IMR-90 (cell line): ENCODE measurements at regions not wholly inside any gene's neighbourhood (a gene's known extent, or its start where the extent isn't known, plus 50 kb on each side); places are given as distances from the start of the nearest gene placed in this dataset.

Source experiments
- ATAC-seq: fragments of 200-7000 bp; cut with Tn5 transposase; 2 replicates; pipeline ENCODE4 v1.9.1; 2020; ENCODE audit warnings: low read depth, mild to moderate bottlenecking, moderate library complexity
- BruUV-seq: library from RNA; stranded (reverse); fragments of 400-500 nt; replicated peaks from 2 replicates; lab custom pipeline; 2021; lab: Mats Ljungman, UMichigan
- CTCF ChIA-PET: fragments of 300-600 bp; formaldehyde crosslinking; extraction: SDS; loops from one replicate; lab custom pipeline; 2021; ENCODE audit warnings: antibody characterized with exemption; lab: Yijun Ruan, JAX
- POLR2A ChIA-PET: fragments of 300-600 bp; sonication (Branson Sonifier 250); formaldehyde crosslinking; loops from one replicate; lab custom pipeline; 2022; ENCODE audit warnings: antibody characterized with exemption; ENCODE audit not compliant: unreplicated experiment; lab: Charles Lee
- DNase-seq: peaks from one replicate; pipeline ENCODE4 v3.0.0; 2013
- H2AFZ ChIP-seq: replicated peaks from 2 replicates; pipeline ENCODE3; 2013; ENCODE audit warnings: low read length, mild to moderate bottlenecking; ENCODE audit not compliant: poor library complexity
- H2AK5ac ChIP-seq: 2 replicates; pipeline ENCODE4 v1.6.1; 2013; ENCODE audit warnings: low read depth, low read length, inconsistent platforms
- H2AK9ac ChIP-seq: replicated peaks from 2 replicates; pipeline ENCODE3; 2013; ENCODE audit warnings: mild to moderate bottlenecking, low read depth, low read length, moderate library complexity; ENCODE audit not compliant: poor library complexity
- H2BK120ac ChIP-seq: 2 replicates; pipeline ENCODE4 v1.6.1; 2013; ENCODE audit warnings: low read depth, low read length, inconsistent platforms
- H2BK15ac ChIP-seq: 3 replicates; pipeline ENCODE4 v1.6.1; 2013; ENCODE audit warnings: low read depth, low read length, inconsistent platforms
- H2BK20ac ChIP-seq: 2 replicates; pipeline ENCODE4 v1.6.1; 2013; ENCODE audit warnings: low read depth, mild to moderate bottlenecking, inconsistent platforms, low read length, moderate library complexity
- H2BK5ac ChIP-seq: 2 replicates; pipeline ENCODE4 v1.6.1; 2013; ENCODE audit warnings: mild to moderate bottlenecking, low read depth, low read length, inconsistent platforms; ENCODE audit not compliant: poor library complexity, severe bottlenecking
- H3K14ac ChIP-seq: replicated peaks from 2 replicates; pipeline ENCODE4 v1.6.1; 2013; ENCODE audit warnings: low read depth, low read length, inconsistent platforms
- H3K18ac ChIP-seq: 2 replicates; pipeline ENCODE4 v1.6.1; 2013; ENCODE audit warnings: low read depth, low read length, control low read depth
- H3K23ac ChIP-seq: 2 replicates; pipeline ENCODE4 v1.6.1; 2013; ENCODE audit warnings: low read depth, low read length, inconsistent platforms
- H3K27ac ChIP-seq: 2 replicates; pipeline ENCODE4 v1.5.1; 2013; ENCODE audit warnings: mild to moderate bottlenecking, control low read depth, low read length; ENCODE audit not compliant: insufficient read depth
- H3K27me3 ChIP-seq: 2 replicates; pipeline ENCODE4 v1.6.1; 2013; ENCODE audit warnings: low read length; ENCODE audit not compliant: control insufficient read depth, insufficient read depth
- H3K36me3 ChIP-seq: 2 replicates; pipeline ENCODE4 v1.6.1; 2013; ENCODE audit warnings: low read length, mixed read lengths; ENCODE audit not compliant: control insufficient read depth, insufficient read depth
- H3K4ac ChIP-seq: 2 replicates; pipeline ENCODE4 v1.6.1; 2013; ENCODE audit warnings: low read depth, low read length, inconsistent platforms
- H3K4me1 ChIP-seq: 2 replicates; pipeline ENCODE4 v1.6.1; 2013; ENCODE audit warnings: low read length, mixed read lengths; ENCODE audit not compliant: control insufficient read depth, insufficient read depth
- H3K4me2 ChIP-seq: 2 replicates; pipeline ENCODE4 v1.6.1; 2013; ENCODE audit warnings: low read depth, mild to moderate bottlenecking, control low read depth, low read length, moderate library complexity
- H3K4me3 ChIP-seq: 2 replicates; pipeline ENCODE4 v1.5.1; 2013; ENCODE audit warnings: low read depth, mild to moderate bottlenecking, control low read depth, low read length, moderate library complexity; ENCODE audit not compliant: insufficient read depth
- H3K56ac ChIP-seq: 2 replicates; pipeline ENCODE4 v1.6.1; 2013; ENCODE audit warnings: low read length, inconsistent platforms; ENCODE audit not compliant: insufficient read depth; ENCODE audit errors: extremely low read depth
- H3K79me1 ChIP-seq, 2 experiments: 2 replicates each; pipeline ENCODE4 v1.6.1; 2013; ENCODE audit warnings: low read length in 2 of 2, inconsistent platforms in 1 of 2, low read depth in 1 of 2
- H3K9ac ChIP-seq: 2 replicates; pipeline ENCODE4 v1.6.1; 2013; ENCODE audit warnings: low read depth, low read length, control low read depth
- H3K9me1 ChIP-seq: 2 replicates; pipeline ENCODE4 v1.6.1; 2013; ENCODE audit warnings: low read length, inconsistent platforms; ENCODE audit not compliant: insufficient read depth
- H3K9me3 ChIP-seq: 2 replicates; pipeline ENCODE4 v1.6.1; 2013; ENCODE audit warnings: low read length; ENCODE audit not compliant: control insufficient read depth, insufficient read depth
- H4K20me1 ChIP-seq: 2 replicates; pipeline ENCODE4 v1.6.1; 2013; ENCODE audit warnings: low read length, inconsistent platforms; ENCODE audit not compliant: insufficient read depth
- H4K5ac ChIP-seq: 2 replicates; pipeline ENCODE4 v1.6.1; 2013; ENCODE audit warnings: mild to moderate bottlenecking, low read depth, low read length, control low read depth
- H4K8ac ChIP-seq, 2 experiments: 2 replicates each; pipeline ENCODE4 v1.6.1; 2013; ENCODE audit warnings: low read depth in 2 of 2, low read length in 2 of 2, control low read depth in 1 of 2, inconsistent platforms in 1 of 2
- H4K91ac ChIP-seq: 2 replicates; pipeline ENCODE4 v1.6.1; 2013; ENCODE audit warnings: low read depth, low read length, inconsistent platforms; ENCODE audit not compliant: insufficient read depth
- BHLHE40 ChIP-seq: fragments of 150-350 bp; IDR thresholded peaks from 2 replicates; pipeline ENCODE4 v1.6.1; 2016; ENCODE audit warnings: mild to moderate bottlenecking, low read depth, low read length
- CEBPB ChIP-seq: IDR thresholded peaks from 2 replicates; pipeline ENCODE4 v1.6.1; 2012; ENCODE audit warnings: low read depth, low read length, improper control_type of control experiment
- CHD1 ChIP-seq: IDR thresholded peaks from 2 replicates; pipeline ENCODE4 v1.6.1; 2012; ENCODE audit warnings: low read depth, low read length, improper control_type of control experiment
- MAFK ChIP-seq: IDR thresholded peaks from 2 replicates; pipeline ENCODE4 v1.6.1; 2012; ENCODE audit warnings: low read depth, low read length, improper control_type of control experiment
- MXI1 ChIP-seq: IDR thresholded peaks from 2 replicates; pipeline ENCODE4 v1.6.1; 2012; ENCODE audit warnings: low read depth, mild to moderate bottlenecking, low read length, moderate library complexity, borderline replicate concordance
- NFE2L2 ChIP-seq: fragments of 150-350 bp; IDR thresholded peaks from 2 replicates; pipeline ENCODE4 v1.6.1; 2016; ENCODE audit warnings: low read depth, mild to moderate bottlenecking, low read length
- RAD21 ChIP-seq: IDR thresholded peaks from 2 replicates; pipeline ENCODE4 v1.6.1; 2012; ENCODE audit warnings: low read length, improper control_type of control experiment
- RCOR1 ChIP-seq: IDR thresholded peaks from 2 replicates; pipeline ENCODE4 v1.6.1; 2012; ENCODE audit warnings: mild to moderate bottlenecking, low read length, improper control_type of control experiment; ENCODE audit not compliant: insufficient replicate concordance
- RFX5 ChIP-seq: IDR thresholded peaks from 2 replicates; pipeline ENCODE4 v1.8.0; 2012; ENCODE audit warnings: low read depth, mild to moderate bottlenecking, low read length, moderate library complexity
- SMC3 ChIP-seq: fragments of 150-350 bp; IDR thresholded peaks from 2 replicates; pipeline ENCODE4 v1.6.1; 2016; ENCODE audit warnings: low read depth, mild to moderate bottlenecking, antibody characterized with exemption, low read length, moderate library complexity
- WGBS, 2 experiments: methylation state at CpG; one replicate each; pipeline versions ENCODE4 v1.1.5 to v1.1.7; 2013; ENCODE audit warnings: missing lambda C conversion rate in 2 of 2; ENCODE audit not compliant: insufficient read length in 1 of 2; ENCODE audit errors: extremely low coverage in 2 of 2; 5-methylcytosine and 5-hydroxymethylcytosine counted together
- dilution Hi-C: fragments of 300-500 bp; cut with HindIII; formaldehyde crosslinking; loops from one replicate; pipeline ENCODE4 v1.14.3; 2018; ENCODE audit warnings: low sequenced_read_pairs; ENCODE audit not compliant: unreplicated experiment
- in situ Hi-C: fragments of 300-500 bp; cut with MboI; formaldehyde crosslinking; loops from 3 replicates; pipeline ENCODE4 v1.14.3; 2019; ENCODE audit warnings: low sequenced_read_pairs, inconsistent platforms, mixed read lengths
- intact Hi-C: fragments of 100-400 bp; cut with micrococcal nuclease; formaldehyde crosslinking; loops from 2 replicates; pipeline ENCODE4 v1.10.0; 2022
- TF ChIP-seq, protein P1 (sequence below): fragments of 150-350 bp; IDR thresholded peaks from 2 replicates; pipeline ENCODE4 v1.6.1; 2016; ENCODE audit warnings: low read depth, mild to moderate bottlenecking, low read length, moderate library complexity, borderline replicate concordance
- TF ChIP-seq, protein P2 (sequence below): conservative IDR thresholded peaks from 2 replicates; pipeline ENCODE4 v1.5.1; 2012; ENCODE audit warnings: mild to moderate bottlenecking, low read depth, low read length, improper control_type of control experiment

DNA sequence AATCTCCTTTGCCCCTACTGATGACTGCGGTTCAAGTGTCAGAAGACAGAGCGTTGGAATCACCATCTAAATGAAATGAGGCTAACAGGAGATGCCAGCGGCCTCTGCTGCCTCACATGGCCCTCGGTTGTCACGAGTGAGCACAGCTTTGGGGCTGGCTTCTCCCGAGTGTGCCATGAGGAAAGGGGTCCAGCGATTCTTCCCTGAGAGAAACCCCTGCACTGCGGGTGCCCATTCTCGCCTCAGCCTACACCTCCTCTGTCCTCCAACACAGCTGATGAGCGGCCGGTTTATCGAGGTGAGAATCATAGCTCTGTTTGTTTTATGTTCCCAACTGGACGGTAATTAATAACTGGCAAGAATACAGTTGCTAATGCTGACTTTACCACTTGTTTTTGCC is 144.7 kb upstream of the RPS6KA2 start:
- no peak for DNase-seq
- Histone ChIP-seq H4K91ac (no peak overlapping the region), H3K36me3 (no peaks in the 10 kb centered on the region), H3K18ac (no peak overlapping the region), H4K5ac (no peak overlapping the region), H3K4me2 (no peak overlapping the region), H3K27ac (no peak overlapping the region), H2BK5ac (no peak overlapping the region), H3K4me3 (no peak overlapping the region), H3K9me3 (no peaks in the 10 kb centered on the region), H2AK9ac (no peak overlapping the region), H3K56ac (no peak overlapping the region), H3K23ac (no peak overlapping the region), H3K14ac (no peak overlapping the region), H3K79me1 (no peaks in the 10 kb centered on the region), H2BK15ac (no peak overlapping the region), H4K20me1 (no peaks in the 10 kb centered on the region), H2BK20ac (no peak overlapping the region), H2BK120ac (no peak overlapping the region), H2AK5ac (no peak overlapping the region), H2AFZ (no peak overlapping the region), H3K9me1 (no peaks in the 10 kb centered on the region), H3K4ac (no peak overlapping the region), H3K4me1 (no peaks in the 10 kb centered on the region), H3K9ac (no peak overlapping the region), H4K8ac (no peak overlapping the region), H3K27me3 (peaks cover 12% of the 10 kb centered on the region; the same call in 1 of the 2 replicates)
- in situ Hi-C loops: no loop called here
- no TSS peak for BruUV-seq
- CTCF ChIA-PET: no interaction called here
- POLR2A ChIA-PET: no interaction called here
- TF ChIP-seq CHD1 (no peak), NFE2L2 (no peak), MAFK (no peak), RFX5 (no peak), BHLHE40 (no peak), SMC3 (no peak), RCOR1 (no peak), CEBPB (no peak), MXI1 (no peak), RAD21 (no peak)
- TF ChIP-seq, protein P1, sequence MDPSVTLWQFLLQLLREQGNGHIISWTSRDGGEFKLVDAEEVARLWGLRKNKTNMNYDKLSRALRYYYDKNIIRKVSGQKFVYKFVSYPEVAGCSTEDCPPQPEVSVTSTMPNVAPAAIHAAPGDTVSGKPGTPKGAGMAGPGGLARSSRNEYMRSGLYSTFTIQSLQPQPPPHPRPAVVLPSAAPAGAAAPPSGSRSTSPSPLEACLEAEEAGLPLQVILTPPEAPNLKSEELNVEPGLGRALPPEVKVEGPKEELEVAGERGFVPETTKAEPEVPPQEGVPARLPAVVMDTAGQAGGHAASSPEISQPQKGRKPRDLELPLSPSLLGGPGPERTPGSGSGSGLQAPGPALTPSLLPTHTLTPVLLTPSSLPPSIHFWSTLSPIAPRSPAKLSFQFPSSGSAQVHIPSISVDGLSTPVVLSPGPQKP: no peak
- TF ChIP-seq, protein P2, sequence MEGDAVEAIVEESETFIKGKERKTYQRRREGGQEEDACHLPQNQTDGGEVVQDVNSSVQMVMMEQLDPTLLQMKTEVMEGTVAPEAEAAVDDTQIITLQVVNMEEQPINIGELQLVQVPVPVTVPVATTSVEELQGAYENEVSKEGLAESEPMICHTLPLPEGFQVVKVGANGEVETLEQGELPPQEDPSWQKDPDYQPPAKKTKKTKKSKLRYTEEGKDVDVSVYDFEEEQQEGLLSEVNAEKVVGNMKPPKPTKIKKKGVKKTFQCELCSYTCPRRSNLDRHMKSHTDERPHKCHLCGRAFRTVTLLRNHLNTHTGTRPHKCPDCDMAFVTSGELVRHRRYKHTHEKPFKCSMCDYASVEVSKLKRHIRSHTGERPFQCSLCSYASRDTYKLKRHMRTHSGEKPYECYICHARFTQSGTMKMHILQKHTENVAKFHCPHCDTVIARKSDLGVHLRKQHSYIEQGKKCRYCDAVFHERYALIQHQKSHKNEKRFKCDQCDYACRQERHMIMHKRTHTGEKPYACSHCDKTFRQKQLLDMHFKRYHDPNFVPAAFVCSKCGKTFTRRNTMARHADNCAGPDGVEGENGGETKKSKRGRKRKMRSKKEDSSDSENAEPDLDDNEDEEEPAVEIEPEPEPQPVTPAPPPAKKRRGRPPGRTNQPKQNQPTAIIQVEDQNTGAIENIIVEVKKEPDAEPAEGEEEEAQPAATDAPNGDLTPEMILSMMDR: no peak
- dilution Hi-C loops: no loop called here
- 40% methylated on average over 1 of the region's 13 CpGs; no CpG with 5 or more reads in 1 of the 2 experiments for WGBS, 2 experiments
- intact Hi-C loops: loop anchor here (10.0 kb wide), 1 partner anchor 1123 kb away; no protein-coding TSS in a partner anchor
- no peak for ATAC-seq
